ENCODE measurements at regions not wholly inside any gene's neighbourhood (a gene's known extent, or its start where the extent isn't known, plus 50 kb on each side); places are given as distances from the start of the nearest gene placed in this dataset.

- Mint-ChIP-seq H3K36me3 (ENCODE audit: insufficient read depth, unreplicated experiment) (no peaks in the 10 kb centered on the region), H3K4me3 (ENCODE audit: unreplicated experiment) (no peak overlapping the region), H3K9me3 (ENCODE audit: unreplicated experiment) (no peaks in the 10 kb centered on the region), H3K27me3 (ENCODE audit: insufficient read depth, unreplicated experiment) (no peaks in the 10 kb centered on the region), H3K27ac (ENCODE audit: low read depth, unreplicated experiment) (no peak overlapping the region), H3K4me1 (ENCODE audit: insufficient read depth, unreplicated experiment) (no peaks in the 10 kb centered on the region)
- BruUV-seq (replicated peaks): no TSS peak
- no peak for DNase-seq (ENCODE audit: unreplicated experiment)
- intact Hi-C loops (cut with micrococcal nuclease): no loop called here
- TF ChIP-seq CTCF (IDR thresholded peaks at IDR 0.05; ENCODE audit: unreplicated experiment): no peak
- CTCF ChIA-PET: interaction anchor here (1.1 kb wide), 1 partner anchor 137 kb away, joined by 3 read pairs; no protein-coding TSS in a partner anchor
- POLR2A ChIA-PET: no interaction called here
These were observed 123.4 kb upstream of the LRRN1 start for GRCh38 chr3:3675801-3676200.

GRCh38 chr3:3675186-3675585, 124.0 kb upstream of the LRRN1 start:
- TF ChIP-seq CTCF (IDR thresholded peaks at IDR 0.05; ENCODE audit: unreplicated experiment): no peak
- ChIA-PET POLR2A (no interaction called here), CTCF (interaction anchor here (1.1 kb wide), 1 partner anchor 137 kb away, joined by 3 read pairs; no protein-coding TSS in a partner anchor)
- H3K27me3 Mint-ChIP-seq (ENCODE audit: insufficient read depth, unreplicated experiment): no peaks in the 10 kb centered on the region
- H3K9me3 Mint-ChIP-seq (ENCODE audit: unreplicated experiment): no peaks in the 10 kb centered on the region
- BruUV-seq (replicated peaks): no TSS peak
- H3K27ac Mint-ChIP-seq (ENCODE audit: low read depth, unreplicated experiment): no peak overlapping the region
- H3K36me3 Mint-ChIP-seq (ENCODE audit: insufficient read depth, unreplicated experiment): no peaks in the 10 kb centered on the region
- no peak overlapping the region for H3K4me3 Mint-ChIP-seq (ENCODE audit: unreplicated experiment)
- intact Hi-C loops (cut with micrococcal nuclease): no loop called here
- DNase-seq (ENCODE audit: unreplicated experiment): no peak
- no peaks in the 10 kb centered on the region for H3K4me1 Mint-ChIP-seq (ENCODE audit: insufficient read depth, unreplicated experiment)

GRCh38 chr3:3666664-3667063, 132.6 kb upstream of the LRRN1 start:
- H3K27me3 Mint-ChIP-seq (ENCODE audit: insufficient read depth, unreplicated experiment): no peaks in the 10 kb centered on the region
- H3K4me1 Mint-ChIP-seq (ENCODE audit: insufficient read depth, unreplicated experiment): peaks cover 28% of the 10 kb centered on the region
- POLR2A ChIA-PET: no interaction called here
- no peak overlapping the region for H3K4me3 Mint-ChIP-seq (ENCODE audit: unreplicated experiment)
- CTCF ChIA-PET: interaction anchor here (0.6 to 1.1 kb wide), 2 partner anchors 9 to 16 kb away, joined by 3 read pairs; no protein-coding TSS in a partner anchor
- no peaks in the 10 kb centered on the region for H3K36me3 Mint-ChIP-seq (ENCODE audit: insufficient read depth, unreplicated experiment)
- H3K9me3 Mint-ChIP-seq (ENCODE audit: unreplicated experiment): no peaks in the 10 kb centered on the region
- no peak overlapping the region for H3K27ac Mint-ChIP-seq (ENCODE audit: low read depth, unreplicated experiment)
- no TSS peak for BruUV-seq (replicated peaks)
- TF ChIP-seq CTCF (IDR thresholded peaks at IDR 0.05; ENCODE audit: unreplicated experiment): no peak
- intact Hi-C loops (cut with micrococcal nuclease): no loop called here
- DNase-seq (ENCODE audit: unreplicated experiment): peak; percentile 9

GRCh38 chr3:3665961-3666640, 133.1 kb upstream of the LRRN1 start:
- ChIA-PET CTCF (interaction anchor here (0.6 to 1.1 kb wide), 2 partner anchors 9 to 15 kb away, joined by 3 read pairs; no protein-coding TSS in a partner anchor), POLR2A (no interaction called here)
- no peak overlapping the region for H3K4me3 Mint-ChIP-seq (ENCODE audit: unreplicated experiment)
- H3K27ac Mint-ChIP-seq (ENCODE audit: low read depth, unreplicated experiment): peak overlapping the region; percentile 68
- no peaks in the 10 kb centered on the region for H3K36me3 Mint-ChIP-seq (ENCODE audit: insufficient read depth, unreplicated experiment)
- peak; percentile 5 for DNase-seq (ENCODE audit: unreplicated experiment)
- H3K4me1 Mint-ChIP-seq (ENCODE audit: insufficient read depth, unreplicated experiment): peaks cover 28% of the 10 kb centered on the region
- no peaks in the 10 kb centered on the region for H3K27me3 Mint-ChIP-seq (ENCODE audit: insufficient read depth, unreplicated experiment)
- H3K9me3 Mint-ChIP-seq (ENCODE audit: unreplicated experiment): no peaks in the 10 kb centered on the region
- intact Hi-C loops (cut with micrococcal nuclease): no loop called here
- no TSS peak for BruUV-seq (replicated peaks)
- TF ChIP-seq CTCF (IDR thresholded peaks at IDR 0.05; ENCODE audit: unreplicated experiment): no peak
